GM12864 (cell line): ENCODE measurements at regions not wholly inside any gene's neighbourhood (a gene's known extent, or its start where the extent isn't known, plus 50 kb on each side); places are given as distances from the start of the nearest gene placed in this dataset.
"Not testable (repeated sequence)": the region's sequence is repeated elsewhere in the genome, so short reads cannot be mapped to it uniquely, and the experiment has no call there.

Source experiments
- DNase-seq: peaks from one replicate; pipeline ENCODE4 v3.0.0-alpha.2; 2011; ENCODE audit warnings: low read depth
- H3K4me3 ChIP-seq: 2 replicates; pipeline ENCODE4 v1.5.1; 2011; ENCODE audit warnings: mild to moderate bottlenecking, low read depth, low read length, control low read depth
- TF ChIP-seq, protein P1 (sequence below): IDR thresholded peaks from 2 replicates; pipeline ENCODE4 v1.5.1; 2011; ENCODE audit warnings: low read depth, mild to moderate bottlenecking, moderate library complexity, low read length, control low read depth, inconsistent platforms; ENCODE audit errors: missing control alignments

DNA sequence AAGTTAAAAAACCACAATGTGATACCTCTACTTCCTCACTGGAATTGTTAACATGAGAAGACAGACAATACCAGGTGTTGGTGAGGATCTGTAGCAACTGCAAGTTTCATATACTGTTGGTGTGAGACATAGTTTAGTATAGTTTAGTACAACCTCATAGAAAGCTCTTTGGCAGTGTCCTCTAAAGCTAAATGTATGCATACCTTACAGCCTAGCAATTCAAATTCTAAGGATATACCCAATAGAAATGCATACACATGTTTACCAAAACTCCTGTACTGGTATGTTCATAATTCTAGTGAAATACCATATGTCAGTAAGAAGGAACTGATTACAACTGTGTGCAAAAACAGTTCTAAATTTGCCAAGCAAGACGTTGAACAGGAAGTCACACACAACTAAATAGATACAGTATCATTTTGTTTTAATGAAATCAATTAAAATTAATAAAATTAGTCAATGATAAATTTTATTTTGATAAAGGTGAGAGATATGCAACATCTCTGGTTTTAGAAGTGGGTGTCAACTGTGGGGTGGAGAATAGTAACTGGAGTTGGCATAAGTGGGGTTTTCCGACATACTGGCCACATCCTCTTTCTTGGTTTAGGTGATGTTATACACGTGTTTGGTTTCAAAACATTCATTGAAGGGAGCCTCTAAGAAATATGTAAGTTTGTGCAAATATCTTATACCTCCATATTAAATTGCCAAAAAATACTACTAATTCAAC, 450.7 kb downstream of the PTPRC start:
- TF ChIP-seq, protein P1, sequence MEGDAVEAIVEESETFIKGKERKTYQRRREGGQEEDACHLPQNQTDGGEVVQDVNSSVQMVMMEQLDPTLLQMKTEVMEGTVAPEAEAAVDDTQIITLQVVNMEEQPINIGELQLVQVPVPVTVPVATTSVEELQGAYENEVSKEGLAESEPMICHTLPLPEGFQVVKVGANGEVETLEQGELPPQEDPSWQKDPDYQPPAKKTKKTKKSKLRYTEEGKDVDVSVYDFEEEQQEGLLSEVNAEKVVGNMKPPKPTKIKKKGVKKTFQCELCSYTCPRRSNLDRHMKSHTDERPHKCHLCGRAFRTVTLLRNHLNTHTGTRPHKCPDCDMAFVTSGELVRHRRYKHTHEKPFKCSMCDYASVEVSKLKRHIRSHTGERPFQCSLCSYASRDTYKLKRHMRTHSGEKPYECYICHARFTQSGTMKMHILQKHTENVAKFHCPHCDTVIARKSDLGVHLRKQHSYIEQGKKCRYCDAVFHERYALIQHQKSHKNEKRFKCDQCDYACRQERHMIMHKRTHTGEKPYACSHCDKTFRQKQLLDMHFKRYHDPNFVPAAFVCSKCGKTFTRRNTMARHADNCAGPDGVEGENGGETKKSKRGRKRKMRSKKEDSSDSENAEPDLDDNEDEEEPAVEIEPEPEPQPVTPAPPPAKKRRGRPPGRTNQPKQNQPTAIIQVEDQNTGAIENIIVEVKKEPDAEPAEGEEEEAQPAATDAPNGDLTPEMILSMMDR, result no peak
- no peak overlapping the region for H3K4me3 ChIP-seq
- peak; percentile 53 for DNase-seq

DNA sequence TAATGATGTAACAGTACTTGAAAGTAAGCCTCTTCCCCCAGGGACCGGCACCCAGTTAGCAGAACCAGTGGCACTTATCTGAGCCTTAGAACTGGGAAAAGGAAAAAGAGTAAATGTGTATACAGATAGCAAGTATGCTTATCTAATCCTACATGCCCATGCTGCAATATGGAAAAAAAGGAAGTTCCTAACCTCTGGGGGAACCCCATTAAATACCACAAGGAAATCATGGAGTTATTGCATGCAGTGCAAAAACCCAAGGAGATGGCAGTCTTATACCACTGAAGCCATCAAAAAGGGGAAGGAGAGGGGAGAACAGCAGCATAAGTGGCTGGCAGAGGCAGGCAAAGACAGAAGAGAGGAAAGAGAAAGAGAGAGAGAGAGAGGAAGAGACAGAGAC, 456.8 kb downstream of the PTPRC start:
- not testable (repeated sequence) for H3K4me3 ChIP-seq, DNase-seq

DNA sequence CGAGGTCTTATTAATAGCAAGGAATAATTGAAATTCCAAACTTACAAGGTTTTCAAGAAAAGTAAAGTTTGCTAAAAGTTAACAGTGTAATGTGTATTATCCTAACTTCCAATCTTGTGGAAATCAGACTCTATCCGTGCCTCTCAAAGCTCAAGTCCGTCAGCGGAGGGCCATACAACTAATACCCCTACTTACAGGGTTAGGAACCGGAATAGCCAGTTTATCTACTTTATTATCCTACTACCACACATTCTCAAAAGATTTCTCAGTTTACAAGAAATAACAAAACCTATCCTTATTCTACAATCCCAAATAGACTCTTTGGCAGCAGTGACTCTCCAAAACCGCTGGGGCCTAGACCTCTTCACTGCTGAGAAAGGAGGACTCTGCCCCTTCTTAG, 457.8 kb downstream of the PTPRC start:
- TF ChIP-seq, protein P1, result no peak
- no peak for DNase-seq
- no peak overlapping the region for H3K4me3 ChIP-seq

DNA sequence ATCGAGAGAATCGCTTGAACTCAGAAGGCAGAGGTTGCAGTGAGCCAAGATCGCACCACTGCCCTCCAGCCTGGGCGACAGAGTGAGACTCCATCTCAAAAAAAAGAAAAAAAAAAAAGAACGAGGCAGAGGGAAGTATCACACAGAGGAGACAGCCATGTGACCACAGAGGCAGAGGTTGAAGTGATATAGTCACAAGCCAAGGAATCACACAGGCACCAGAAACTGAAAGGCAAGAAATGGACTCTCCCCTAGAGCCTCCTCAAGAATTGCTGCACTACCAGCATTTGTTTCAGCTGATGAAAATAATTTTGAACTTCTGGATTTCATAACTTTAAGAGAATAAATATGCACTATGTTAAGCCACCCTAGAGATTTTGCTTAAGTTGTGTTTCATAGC, 459.6 kb downstream of the PTPRC start:
- no peak overlapping the region for H3K4me3 ChIP-seq
- TF ChIP-seq, protein P1, result no peak
- DNase-seq, result no peak

DNA sequence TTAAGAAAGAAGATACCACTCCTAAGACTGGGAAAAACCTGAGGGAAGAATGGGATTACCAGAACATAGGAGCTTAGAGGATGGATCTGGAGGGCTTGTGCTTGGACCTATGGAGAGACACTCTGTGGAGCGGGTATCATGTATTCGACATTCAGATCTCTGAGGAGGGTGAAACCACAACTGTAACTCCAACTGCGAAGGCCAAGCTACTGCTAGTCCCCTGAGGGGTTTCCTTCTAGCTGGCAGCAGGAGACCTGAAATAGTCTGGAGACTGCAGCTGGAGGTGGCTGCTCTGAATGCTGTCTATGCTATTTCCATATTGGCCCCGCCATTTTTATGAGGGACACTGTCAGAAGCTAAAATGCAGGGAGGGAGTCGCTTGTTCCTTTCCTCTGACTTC, 462.3 kb downstream of the PTPRC start:
- no peak for DNase-seq
- TF ChIP-seq, protein P1, result no peak

DNA sequence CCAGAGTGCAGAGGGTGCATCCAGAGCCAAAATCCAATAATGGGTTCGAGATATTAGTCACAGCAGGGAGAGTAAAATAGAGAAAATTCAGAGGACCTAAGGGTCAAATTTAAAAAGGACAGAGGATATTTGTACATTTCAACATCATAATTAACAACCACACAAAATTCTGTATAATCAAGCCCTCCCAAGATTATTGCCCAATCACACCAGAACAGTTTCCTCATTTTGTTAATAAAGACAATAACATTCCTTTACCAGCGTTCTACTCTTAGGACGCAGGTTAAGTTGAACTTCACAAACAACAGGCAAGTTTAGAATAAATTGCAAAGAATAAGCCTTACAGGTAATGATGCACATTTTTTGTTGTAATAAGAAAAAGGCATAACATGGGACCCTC, 462.8 kb downstream of the PTPRC start:
- H3K4me3 ChIP-seq, result no peak overlapping the region
- no peak for DNase-seq
- TF ChIP-seq, protein P1, result no peak

More for the DNA sequence above, 462.3 kb downstream of the PTPRC start:
- no peak overlapping the region for H3K4me3 ChIP-seq

DNA sequence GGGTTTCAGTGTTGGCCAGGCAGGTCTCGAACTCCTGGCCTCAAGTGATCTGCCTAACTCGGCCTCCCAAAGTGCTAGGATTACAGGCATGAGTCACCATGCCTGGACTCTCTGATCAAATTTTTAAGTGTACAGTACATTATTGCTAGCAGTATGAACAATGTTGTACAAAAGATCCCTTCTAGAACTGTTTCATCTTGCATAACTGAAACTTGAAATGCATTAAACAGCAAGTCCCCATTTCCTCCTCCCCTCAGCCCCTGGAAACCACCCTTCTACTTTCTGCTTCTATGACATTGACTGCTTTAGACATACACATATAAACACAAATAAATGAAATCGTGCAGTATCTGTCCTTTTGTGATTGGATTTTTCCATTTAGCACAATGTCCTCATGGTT, 463.4 kb downstream of the PTPRC start:
- no peak overlapping the region for H3K4me3 ChIP-seq
- TF ChIP-seq, protein P1, result no peak
- DNase-seq, result peak; percentile 33
